Liver (tissue), 8 donors: ENCODE measurements at regions not wholly inside any gene's neighbourhood (a gene's known extent, or its start where the extent isn't known, plus 50 kb on each side); places are given as distances from the start of the nearest gene placed in this dataset.

Source experiments
- DNase-seq: peaks from one replicate; pipeline ENCODE4 v3.0.0-alpha.2; 2017; ENCODE audit warnings: low spot score
- H3K27ac ChIP-seq, 2 donors: one replicate each; pipeline ENCODE4 v1.7.0; 2013; ENCODE audit warnings: inconsistent platforms in 2 of 2, low read length in 2 of 2, control low read depth in 1 of 2, low read depth in 1 of 2, mild to moderate bottlenecking in 1 of 2
- H3K27me3 ChIP-seq, 4 donors: one replicate each; pipeline versions ENCODE4 v1.6.1 to v1.7.0; 2013; ENCODE audit warnings: low read length in 3 of 4, inconsistent platforms in 1 of 4, mild to moderate bottlenecking in 1 of 4, moderate library complexity in 1 of 4; ENCODE audit not compliant: control insufficient read depth in 4 of 4, insufficient read depth in 4 of 4
- H3K36me3 ChIP-seq, 4 donors: one replicate each; pipeline versions ENCODE4 v1.6.1 to v1.7.0; 2013; ENCODE audit warnings: low read length in 3 of 4, mild to moderate bottlenecking in 3 of 4, low read depth in 1 of 4, moderate library complexity in 1 of 4; ENCODE audit not compliant: control insufficient read depth in 4 of 4, insufficient read depth in 3 of 4
- H3K4me1 ChIP-seq, 4 donors: one replicate each; pipeline versions ENCODE4 v1.6.1 to v1.7.0; 2013; ENCODE audit warnings: low read length in 3 of 4, mild to moderate bottlenecking in 3 of 4, moderate library complexity in 1 of 4; ENCODE audit not compliant: control insufficient read depth in 4 of 4, insufficient read depth in 4 of 4
- H3K4me3 ChIP-seq, 3 donors: one replicate each; pipeline versions ENCODE4 v1.6.1 to v1.7.0; 2013; ENCODE audit warnings: low read length in 3 of 3, control low read depth in 1 of 3, low read depth in 1 of 3, mild to moderate bottlenecking in 1 of 3
- H3K9ac ChIP-seq, 2 donors: one replicate each; pipeline ENCODE4 v1.7.0; 2013; ENCODE audit warnings: low read length in 2 of 2, mild to moderate bottlenecking in 2 of 2, moderate library complexity in 2 of 2, control low read depth in 1 of 2, low read depth in 1 of 2
- H3K9me3 ChIP-seq, 4 donors: one replicate each; pipeline versions ENCODE4 v1.6.1 to v1.7.0; 2013; ENCODE audit warnings: low read length in 3 of 4; ENCODE audit not compliant: control insufficient read depth in 4 of 4
- ATF3 ChIP-seq: IDR thresholded peaks from 2 replicates; pipeline ENCODE4 v1.6.1; 2016; ENCODE audit warnings: antibody characterized with exemption
- CTCF ChIP-seq: fragments of 150-350 bp; IDR thresholded peaks from 2 replicates; pipeline ENCODE4 v1.5.1; 2017; ENCODE audit warnings: improper control_type of control experiment, low read depth, low read length; ENCODE audit not compliant: missing input control
- EGR1 ChIP-seq, 2 donors: IDR thresholded peaks; 2 replicates each; pipeline ENCODE4 v1.6.1; 2016 to 2018; ENCODE audit warnings: antibody characterized with exemption in 2 of 2, low read depth in 2 of 2
- FOXA1 ChIP-seq: IDR thresholded peaks from 2 replicates; pipeline ENCODE4 v1.6.1; 2016; ENCODE audit warnings: antibody characterized with exemption
- FOXA2 ChIP-seq: IDR thresholded peaks from 2 replicates; pipeline ENCODE4 v1.6.1; 2016; ENCODE audit warnings: antibody characterized with exemption
- GABPA ChIP-seq, 2 donors: IDR thresholded peaks in 1 of 2; conservative IDR thresholded peaks in 1 of 2; 2 replicates each; pipeline ENCODE4 v1.6.1; 2016; ENCODE audit warnings: antibody characterized with exemption in 2 of 2, mild to moderate bottlenecking in 1 of 2, moderate library complexity in 1 of 2
- HNF4A ChIP-seq, 2 donors: conservative IDR thresholded peaks; 2 replicates each; pipeline ENCODE4 v1.6.1; 2016; ENCODE audit warnings: antibody characterized with exemption in 2 of 2, mild to moderate bottlenecking in 2 of 2
- HNF4G ChIP-seq: IDR thresholded peaks from 2 replicates; pipeline ENCODE4 v1.6.1; 2016; ENCODE audit warnings: antibody characterized with exemption
- JUND ChIP-seq, 2 donors: IDR thresholded peaks; 2 replicates each; pipeline ENCODE4 v1.6.1; 2016; ENCODE audit warnings: antibody characterized with exemption in 2 of 2
- NR2F2 ChIP-seq: IDR thresholded peaks from 2 replicates; pipeline ENCODE4 v1.6.1; 2016; ENCODE audit warnings: antibody characterized with exemption
- RAD21 ChIP-seq, 2 donors: IDR thresholded peaks; 2 replicates each; pipeline ENCODE4 v1.6.1; 2016; ENCODE audit warnings: antibody characterized with exemption in 2 of 2, mild to moderate bottlenecking in 2 of 2
- REST ChIP-seq: IDR thresholded peaks from 2 replicates; pipeline ENCODE4 v1.6.1; 2016; ENCODE audit warnings: antibody characterized with exemption, mild to moderate bottlenecking
- RXRA ChIP-seq, 2 donors: IDR thresholded peaks; 2 replicates each; pipeline ENCODE4 v1.6.1; 2017 to 2018; ENCODE audit warnings: antibody characterized with exemption in 2 of 2, mild to moderate bottlenecking in 1 of 2
- SP1 ChIP-seq: IDR thresholded peaks from 2 replicates; pipeline ENCODE4 v1.6.1; 2018; ENCODE audit warnings: antibody characterized with exemption, mild to moderate bottlenecking
- TAF1 ChIP-seq: conservative IDR thresholded peaks from 2 replicates; pipeline ENCODE4 v1.6.1; 2016; ENCODE audit warnings: antibody characterized with exemption, mild to moderate bottlenecking
- YY1 ChIP-seq: IDR thresholded peaks from 2 replicates; pipeline ENCODE4 v1.6.1; 2016; ENCODE audit warnings: antibody characterized with exemption, mild to moderate bottlenecking
- WGBS: extraction: QIAGEN DNeasy Blood & Tissue Kit; methylation state at CpG from one replicate; pipeline ENCODE4 v1.1.7; 2013; 5-methylcytosine and 5-hydroxymethylcytosine counted together
- TF ChIP-seq, protein P1 (sequence below): IDR thresholded peaks from 2 replicates; pipeline ENCODE4 v1.6.1; 2016; ENCODE audit warnings: antibody characterized with exemption
- TF ChIP-seq, protein P2 (sequence below): IDR thresholded peaks from 2 replicates; pipeline ENCODE4 v1.6.1; 2016; ENCODE audit warnings: antibody characterized with exemption
- donor health status: healthy.
- donor health status: healthy.
- donor health status: healthy.
- donor health status: healthy.
- donor health status: healthy.

DNA sequence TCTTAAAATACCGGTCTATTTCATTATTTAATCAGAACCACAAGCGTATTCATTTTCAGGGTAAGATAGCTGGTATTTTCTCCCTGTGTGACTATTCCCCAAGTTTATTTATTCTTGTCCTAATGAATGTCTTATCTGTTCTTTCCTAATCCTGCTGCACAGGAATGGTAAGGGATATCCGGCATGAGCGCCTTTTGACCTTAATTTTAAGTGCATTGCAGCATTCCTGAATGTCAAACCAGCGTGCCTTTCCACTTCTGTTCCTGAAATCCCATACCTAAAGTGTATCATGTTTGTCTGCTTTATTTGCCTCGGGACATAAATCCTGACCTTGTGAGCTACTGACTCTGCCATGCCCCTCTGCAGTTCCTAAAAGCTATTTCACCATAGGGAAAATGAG is 1713.2 kb upstream of the FLRT2 start:
- Histone ChIP-seq H3K9ac (no peak overlapping the region), H3K27me3 (no peaks in the 10 kb centered on the region), H3K9me3 (no peaks in the 10 kb centered on the region), H3K27ac (no peak overlapping the region), H3K4me3 (no peak overlapping the region), H3K36me3 (no peaks in the 10 kb centered on the region), H3K4me1 (no peaks in the 10 kb centered on the region)
- TF ChIP-seq NR2F2: peak; percentile 98
- peak; percentile 5 to 21 for TF ChIP-seq RAD21 (IDR thresholded peaks at IDR 0.05)
- no peak for TF ChIP-seq JUND (IDR thresholded peaks at IDR 0.05)
- TF ChIP-seq, protein P1, sequence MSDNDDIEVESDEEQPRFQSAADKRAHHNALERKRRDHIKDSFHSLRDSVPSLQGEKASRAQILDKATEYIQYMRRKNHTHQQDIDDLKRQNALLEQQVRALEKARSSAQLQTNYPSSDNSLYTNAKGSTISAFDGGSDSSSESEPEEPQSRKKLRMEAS: peak; percentile 13
- no peak for DNase-seq
- WGBS: 25% methylated on average over 6 of the region's 6 CpGs

DNA sequence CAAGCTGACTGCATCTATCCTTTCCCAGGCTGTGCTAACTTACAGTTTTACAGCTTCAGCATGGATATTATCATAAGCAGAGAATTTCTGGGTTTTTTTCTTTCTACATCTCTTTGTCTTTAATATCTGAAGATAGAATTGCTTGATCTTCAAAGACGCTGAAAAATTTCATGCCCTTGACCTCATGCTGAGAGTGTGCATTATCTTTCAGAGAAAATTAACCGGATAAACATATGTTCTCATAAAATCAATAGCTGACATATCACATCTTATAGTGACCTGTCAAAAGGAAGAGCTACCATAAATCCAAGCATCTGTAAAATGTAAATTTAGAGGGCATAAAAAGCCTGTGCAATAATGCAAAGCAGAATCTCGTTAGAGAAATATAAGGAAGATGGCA is 1704.1 kb upstream of the FLRT2 start:
- Histone ChIP-seq H3K4me1 (no peaks in the 10 kb centered on the region), H3K27me3 (no peaks in the 10 kb centered on the region), H3K27ac (no peak overlapping the region), H3K9me3 (no peaks in the 10 kb centered on the region), H3K4me3 (no peak overlapping the region), H3K9ac (no peak overlapping the region), H3K36me3 (no peaks in the 10 kb centered on the region)
- DNase-seq: no peak
- no peak for TF ChIP-seq FOXA2
- TF ChIP-seq, protein P2, sequence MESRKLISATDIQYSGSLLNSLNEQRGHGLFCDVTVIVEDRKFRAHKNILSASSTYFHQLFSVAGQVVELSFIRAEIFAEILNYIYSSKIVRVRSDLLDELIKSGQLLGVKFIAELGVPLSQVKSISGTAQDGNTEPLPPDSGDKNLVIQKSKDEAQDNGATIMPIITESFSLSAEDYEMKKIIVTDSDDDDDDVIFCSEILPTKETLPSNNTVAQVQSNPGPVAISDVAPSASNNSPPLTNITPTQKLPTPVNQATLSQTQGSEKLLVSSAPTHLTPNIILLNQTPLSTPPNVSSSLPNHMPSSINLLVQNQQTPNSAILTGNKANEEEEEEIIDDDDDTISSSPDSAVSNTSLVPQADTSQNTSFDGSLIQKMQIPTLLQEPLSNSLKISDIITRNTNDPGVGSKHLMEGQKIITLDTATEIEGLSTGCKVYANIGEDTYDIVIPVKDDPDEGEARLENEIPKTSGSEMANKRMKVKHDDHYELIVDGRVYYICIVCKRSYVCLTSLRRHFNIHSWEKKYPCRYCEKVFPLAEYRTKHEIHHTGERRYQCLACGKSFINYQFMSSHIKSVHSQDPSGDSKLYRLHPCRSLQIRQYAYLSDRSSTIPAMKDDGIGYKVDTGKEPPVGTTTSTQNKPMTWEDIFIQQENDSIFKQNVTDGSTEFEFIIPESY: no peak
- no peak for TF ChIP-seq FOXA1
- TF ChIP-seq CTCF: no peak
- no peak for TF ChIP-seq SP1
- TF ChIP-seq EGR1 (IDR thresholded peaks at IDR 0.05; ENCODE audit: low read depth in 2 of 2): no peak
- no peak for TF ChIP-seq NR2F2
- no peak for TF ChIP-seq TAF1
- TF ChIP-seq RAD21 (IDR thresholded peaks at IDR 0.05): no peak
- TF ChIP-seq YY1: no peak
- TF ChIP-seq, protein P1: no peak
- no peak for TF ChIP-seq ATF3
- no peak for TF ChIP-seq REST
- no peak for TF ChIP-seq JUND (IDR thresholded peaks at IDR 0.05)
- TF ChIP-seq HNF4G: no peak
- TF ChIP-seq HNF4A (conservative IDR thresholded peaks at IDR 0.05): no peak
- TF ChIP-seq GABPA (IDR thresholded peaks at IDR 0.05 in 1 of 2, conservative IDR thresholded peaks at IDR 0.05 in 1 of 2): no peak
- no peak for TF ChIP-seq RXRA (IDR thresholded peaks at IDR 0.05)
- WGBS: 72% methylated on average over 3 of the region's 3 CpGs
